ENCODE measurements at regions not wholly inside any gene's neighbourhood (a gene's known extent, or its start where the extent isn't known, plus 50 kb on each side); places are given as distances from the start of the nearest gene placed in this dataset.
"Not testable (repeated sequence)": the region's sequence is repeated elsewhere in the genome, so short reads cannot be mapped to it uniquely, and the experiment has no call there.

DNA sequence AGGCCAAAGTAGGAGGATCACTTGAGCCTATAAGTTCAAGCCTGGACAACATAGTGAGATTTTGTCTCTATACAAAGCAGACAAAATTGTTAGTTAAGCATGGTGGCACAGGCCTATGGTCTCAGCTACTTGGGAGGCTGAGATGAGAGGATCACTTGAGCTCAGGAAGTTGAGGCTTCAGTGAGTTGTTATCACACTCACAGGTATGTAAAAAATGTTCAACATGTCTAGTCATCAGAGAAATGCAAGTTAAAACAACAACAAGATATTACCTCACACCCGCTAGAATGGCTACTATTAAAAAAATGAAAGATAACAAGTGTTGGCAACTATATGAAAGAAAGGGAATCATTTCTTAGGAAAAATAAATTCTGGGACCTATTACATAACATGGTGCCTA is 341.5 kb upstream of the ST8SIA4 start:
- TF ChIP-seq, protein P1, sequence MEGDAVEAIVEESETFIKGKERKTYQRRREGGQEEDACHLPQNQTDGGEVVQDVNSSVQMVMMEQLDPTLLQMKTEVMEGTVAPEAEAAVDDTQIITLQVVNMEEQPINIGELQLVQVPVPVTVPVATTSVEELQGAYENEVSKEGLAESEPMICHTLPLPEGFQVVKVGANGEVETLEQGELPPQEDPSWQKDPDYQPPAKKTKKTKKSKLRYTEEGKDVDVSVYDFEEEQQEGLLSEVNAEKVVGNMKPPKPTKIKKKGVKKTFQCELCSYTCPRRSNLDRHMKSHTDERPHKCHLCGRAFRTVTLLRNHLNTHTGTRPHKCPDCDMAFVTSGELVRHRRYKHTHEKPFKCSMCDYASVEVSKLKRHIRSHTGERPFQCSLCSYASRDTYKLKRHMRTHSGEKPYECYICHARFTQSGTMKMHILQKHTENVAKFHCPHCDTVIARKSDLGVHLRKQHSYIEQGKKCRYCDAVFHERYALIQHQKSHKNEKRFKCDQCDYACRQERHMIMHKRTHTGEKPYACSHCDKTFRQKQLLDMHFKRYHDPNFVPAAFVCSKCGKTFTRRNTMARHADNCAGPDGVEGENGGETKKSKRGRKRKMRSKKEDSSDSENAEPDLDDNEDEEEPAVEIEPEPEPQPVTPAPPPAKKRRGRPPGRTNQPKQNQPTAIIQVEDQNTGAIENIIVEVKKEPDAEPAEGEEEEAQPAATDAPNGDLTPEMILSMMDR (IDR thresholded peaks at IDR 0.05; ENCODE audit: borderline replicate concordance, control extremely low read depth, extremely low read depth, insufficient read depth, missing control alignments), result no peak
- no peak for DNase-seq (ENCODE audit: low spot score)
- in situ Hi-C loops (cut with MboI; ENCODE audit: low sequenced_read_pairs, unreplicated experiment), result no loop called here

DNA sequence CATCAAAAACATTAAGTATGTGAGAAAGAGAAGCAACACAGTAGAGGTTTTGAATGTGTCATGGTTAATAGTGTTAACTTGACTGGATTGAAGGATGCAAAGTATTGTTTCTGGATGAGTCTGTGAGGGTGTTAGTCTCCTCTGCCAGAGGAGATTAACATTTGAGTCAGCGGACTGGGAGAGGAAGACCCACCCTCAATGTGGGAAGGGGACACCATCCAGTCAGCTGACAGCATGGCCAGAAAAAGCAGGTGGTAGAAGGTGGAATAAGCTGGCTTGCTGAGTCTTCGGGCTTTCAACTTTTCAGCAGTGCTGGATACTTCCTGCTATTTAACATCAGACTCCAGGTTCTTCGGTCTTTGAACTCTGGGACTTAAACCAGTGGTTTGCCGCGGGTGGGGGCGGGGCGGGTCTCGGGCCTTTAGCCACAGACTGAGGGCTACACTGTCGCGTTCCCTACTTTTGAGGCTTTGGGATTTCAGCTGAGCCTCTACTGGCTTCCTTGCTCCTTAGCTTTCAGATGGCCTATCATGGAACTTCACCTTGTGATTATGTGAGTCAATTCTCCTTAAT is 309.9 kb upstream of the ST8SIA4 start:
- no peak for DNase-seq (ENCODE audit: low spot score)
- in situ Hi-C loops (cut with MboI; ENCODE audit: low sequenced_read_pairs, unreplicated experiment), result no loop called here
- TF ChIP-seq, protein P1 (IDR thresholded peaks at IDR 0.05; ENCODE audit: borderline replicate concordance, control extremely low read depth, extremely low read depth, insufficient read depth, missing control alignments), result no peak

DNA sequence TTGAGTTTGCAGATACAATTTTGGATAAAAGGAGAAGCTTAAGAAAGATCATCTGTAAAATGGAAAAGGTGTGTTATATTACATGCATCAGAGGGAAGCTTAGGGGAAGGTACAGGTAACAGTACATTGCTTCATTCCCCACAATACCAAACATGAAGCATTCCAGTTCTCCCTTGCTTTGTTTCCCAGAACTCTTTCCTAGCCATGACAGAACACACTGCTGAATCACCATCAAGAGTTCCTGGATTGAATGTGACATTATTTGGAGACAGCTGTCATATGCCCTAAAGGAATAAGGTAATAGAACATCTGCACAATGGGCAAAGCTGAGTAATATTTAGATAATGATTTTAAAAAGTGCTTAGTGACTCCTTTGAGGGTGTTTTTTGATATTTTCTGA is 303.5 kb upstream of the ST8SIA4 start:
- no peak for DNase-seq (ENCODE audit: low spot score)
- TF ChIP-seq, protein P1 (IDR thresholded peaks at IDR 0.05; ENCODE audit: borderline replicate concordance, control extremely low read depth, extremely low read depth, insufficient read depth, missing control alignments), result no peak
- in situ Hi-C loops (cut with MboI; ENCODE audit: low sequenced_read_pairs, unreplicated experiment), result no loop called here

DNA sequence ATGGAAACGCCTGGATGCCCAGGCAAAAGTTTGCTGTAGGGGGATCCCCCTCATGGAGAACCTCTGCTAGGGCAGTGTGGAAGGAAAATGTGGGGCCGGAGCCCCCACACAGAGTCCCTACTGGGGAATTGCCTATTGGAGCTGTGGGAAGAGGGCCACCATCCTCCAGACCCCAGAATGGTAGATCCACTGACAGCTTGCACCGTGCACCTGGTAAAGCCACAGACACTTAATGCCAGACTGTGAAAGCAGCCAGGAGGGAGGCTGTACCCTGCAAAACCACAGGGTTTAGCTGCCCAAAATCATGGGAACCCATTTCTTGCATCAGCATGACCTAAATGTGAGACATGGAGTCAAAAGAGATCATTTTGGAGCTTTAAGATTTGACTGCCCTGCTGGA is 302.0 kb upstream of the ST8SIA4 start:
- DNase-seq (ENCODE audit: low spot score); in situ Hi-C loops (cut with MboI; ENCODE audit: low sequenced_read_pairs, unreplicated experiment): not testable (repeated sequence)

DNA sequence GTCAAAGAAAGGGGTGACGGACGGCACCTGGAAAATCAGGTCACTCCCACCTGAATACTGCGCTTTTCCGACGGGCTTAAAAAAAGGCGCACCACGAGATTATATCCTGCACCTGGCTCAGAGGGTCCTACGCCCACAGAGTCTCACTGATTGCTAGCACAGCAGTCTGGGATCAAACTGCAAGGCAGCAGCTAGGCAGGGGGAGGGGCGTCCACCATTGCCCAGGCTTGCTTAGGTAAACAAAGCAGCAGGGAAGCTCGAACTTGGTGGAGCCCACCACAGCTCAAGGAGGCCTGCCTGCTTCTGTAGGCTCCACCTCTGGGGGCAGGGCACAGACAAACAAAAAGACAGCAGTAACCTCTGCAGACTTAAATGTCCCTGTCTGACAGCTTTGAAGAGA is 277.3 kb upstream of the ST8SIA4 start:
- DNase-seq (ENCODE audit: low spot score); in situ Hi-C loops (cut with MboI; ENCODE audit: low sequenced_read_pairs, unreplicated experiment): not testable (repeated sequence)

DNA sequence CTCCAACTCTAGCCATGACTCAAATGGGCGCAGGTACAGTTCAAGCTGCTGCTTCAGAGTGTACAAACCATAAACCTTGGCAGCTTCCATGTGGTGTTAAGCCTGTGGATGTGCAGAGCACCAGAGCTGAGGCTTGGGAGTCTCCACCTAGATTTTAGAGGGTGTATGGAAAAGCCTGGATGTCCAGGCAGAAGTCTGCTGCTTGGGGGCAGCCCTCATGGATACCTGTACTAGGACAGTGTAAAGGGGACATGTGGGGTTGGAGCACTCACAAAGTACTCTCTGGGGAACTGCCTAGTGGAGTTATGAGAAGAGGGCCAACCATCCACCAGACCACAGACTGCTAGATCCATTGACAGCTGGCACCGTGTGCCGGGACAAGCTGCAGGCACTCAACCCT is 273.5 kb upstream of the ST8SIA4 start:
- in situ Hi-C loops (cut with MboI; ENCODE audit: low sequenced_read_pairs, unreplicated experiment), result no loop called here
- DNase-seq (ENCODE audit: low spot score), result no peak
- TF ChIP-seq, protein P1 (IDR thresholded peaks at IDR 0.05; ENCODE audit: borderline replicate concordance, control extremely low read depth, extremely low read depth, insufficient read depth, missing control alignments), result no peak

DNA sequence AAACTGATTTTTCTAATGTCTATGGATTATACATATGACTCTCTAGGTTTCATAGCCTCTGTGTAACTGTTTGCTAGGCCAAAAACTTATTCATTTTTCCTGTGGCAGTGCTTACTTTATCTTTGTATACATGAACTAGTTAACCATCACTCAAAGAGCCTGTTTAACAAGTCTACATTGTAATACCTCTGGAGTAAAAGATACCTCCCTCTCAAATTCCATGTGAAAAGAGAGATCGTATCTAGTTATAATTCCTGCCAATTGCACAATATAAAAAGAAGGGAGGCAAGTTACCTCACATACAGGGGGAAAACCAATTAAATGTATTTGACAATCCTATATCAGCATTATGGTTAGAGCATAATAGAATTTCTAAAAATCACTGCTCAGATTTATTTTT is 271.9 kb upstream of the ST8SIA4 start:
- in situ Hi-C loops (cut with MboI; ENCODE audit: low sequenced_read_pairs, unreplicated experiment), result no loop called here

More for the DNA sequence above, 271.9 kb upstream of the ST8SIA4 start:
- DNase-seq (ENCODE audit: low spot score), result no peak
- TF ChIP-seq, protein P1 (IDR thresholded peaks at IDR 0.05; ENCODE audit: borderline replicate concordance, control extremely low read depth, extremely low read depth, insufficient read depth, missing control alignments), result no peak
